Lower leg skin (tissue), 3 donors: ENCODE measurements at regions not wholly inside any gene's neighbourhood (a gene's known extent, or its start where the extent isn't known, plus 50 kb on each side); places are given as distances from the start of the nearest gene placed in this dataset.

ENCODE experiments used
- POLR2A ChIP-seq, 2 donors: fragments of 450-650 bp; IDR thresholded peaks; one replicate each; pipeline ENCODE4 v1.6.1; 2016 to 2017; ENCODE audit warnings: antibody characterized with exemption in 2 of 2, mild to moderate bottlenecking in 1 of 2, moderate library complexity in 1 of 2
- TF ChIP-seq, protein P1 (sequence below), 3 donors: fragments of 450-650 bp; IDR thresholded peaks; one replicate each; pipeline ENCODE4 v1.5.1; 2016; ENCODE audit warnings: antibody characterized with exemption in 3 of 3, mild to moderate bottlenecking in 3 of 3, moderate library complexity in 2 of 3

DNA sequence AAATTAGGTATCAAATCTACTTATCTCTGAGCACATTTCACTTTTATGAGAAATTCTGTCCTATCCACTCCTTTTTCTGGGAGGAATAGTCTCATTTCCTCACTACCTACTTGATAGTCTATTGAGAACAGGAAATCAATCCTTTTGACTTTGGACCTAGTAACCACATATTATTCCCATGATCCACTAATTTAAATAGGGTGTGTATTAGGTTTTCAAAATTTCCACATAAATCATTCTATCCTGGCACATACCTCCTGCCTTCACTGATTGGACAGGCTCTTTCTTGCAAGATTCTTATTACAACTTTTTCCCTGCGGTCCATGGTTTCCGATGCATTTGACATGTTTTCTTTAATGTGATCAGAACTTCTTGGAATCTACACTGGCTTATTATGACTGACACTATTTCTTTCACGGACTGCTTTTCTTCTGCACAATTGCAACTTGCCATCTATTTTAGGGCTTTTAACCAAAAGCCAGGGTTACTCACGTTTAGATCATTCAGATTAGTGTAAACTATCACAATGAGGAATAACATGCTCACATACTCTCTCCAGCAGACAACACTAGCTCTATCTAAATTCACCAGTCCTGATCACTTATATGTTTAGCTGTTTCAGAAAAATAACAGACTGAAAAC lies 419.9 kb upstream of the SLIT2 start:
- TF ChIP-seq, protein P1, sequence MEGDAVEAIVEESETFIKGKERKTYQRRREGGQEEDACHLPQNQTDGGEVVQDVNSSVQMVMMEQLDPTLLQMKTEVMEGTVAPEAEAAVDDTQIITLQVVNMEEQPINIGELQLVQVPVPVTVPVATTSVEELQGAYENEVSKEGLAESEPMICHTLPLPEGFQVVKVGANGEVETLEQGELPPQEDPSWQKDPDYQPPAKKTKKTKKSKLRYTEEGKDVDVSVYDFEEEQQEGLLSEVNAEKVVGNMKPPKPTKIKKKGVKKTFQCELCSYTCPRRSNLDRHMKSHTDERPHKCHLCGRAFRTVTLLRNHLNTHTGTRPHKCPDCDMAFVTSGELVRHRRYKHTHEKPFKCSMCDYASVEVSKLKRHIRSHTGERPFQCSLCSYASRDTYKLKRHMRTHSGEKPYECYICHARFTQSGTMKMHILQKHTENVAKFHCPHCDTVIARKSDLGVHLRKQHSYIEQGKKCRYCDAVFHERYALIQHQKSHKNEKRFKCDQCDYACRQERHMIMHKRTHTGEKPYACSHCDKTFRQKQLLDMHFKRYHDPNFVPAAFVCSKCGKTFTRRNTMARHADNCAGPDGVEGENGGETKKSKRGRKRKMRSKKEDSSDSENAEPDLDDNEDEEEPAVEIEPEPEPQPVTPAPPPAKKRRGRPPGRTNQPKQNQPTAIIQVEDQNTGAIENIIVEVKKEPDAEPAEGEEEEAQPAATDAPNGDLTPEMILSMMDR (IDR thresholded peaks at IDR 0.05), result no peak
- TF ChIP-seq POLR2A (IDR thresholded peaks at IDR 0.05), result no peak
